ENCODE measurements at regions not wholly inside any gene's neighbourhood (a gene's known extent, or its start where the extent isn't known, plus 50 kb on each side); places are given as distances from the start of the nearest gene placed in this dataset.

- H3K36me3 ChIP-seq (ENCODE audit: control insufficient read depth, insufficient read depth, low read length), result no peaks in the 10 kb centered on the region
- no peak for DNase-seq (ENCODE audit: extremely low read depth, insufficient read length)
- no peak for TF ChIP-seq CTCF (IDR thresholded peaks at IDR 0.05; ENCODE audit: insufficient read depth, low read length, poor library complexity, severe bottlenecking)
Measured at GRCh38 chr21:19508442-19508841, 1104.9 kb upstream of the TMPRSS15 start.

GRCh38 chr21:19508844-19509243 lies 1105.3 kb upstream of the TMPRSS15 start:
- TF ChIP-seq CTCF (IDR thresholded peaks at IDR 0.05; ENCODE audit: insufficient read depth, low read length, poor library complexity, severe bottlenecking), result no peak
- Histone ChIP-seq H3K27me3 (replicated peaks; ENCODE audit: control insufficient read depth, insufficient read depth, low read length) (no peaks in the 10 kb centered on the region), H3K36me3 (ENCODE audit: control insufficient read depth, insufficient read depth, low read length) (no peaks in the 10 kb centered on the region), H3K4me3 (replicated peaks; ENCODE audit: low read depth, low read length) (no peak overlapping the region)
- no peak for DNase-seq (ENCODE audit: extremely low read depth, insufficient read length)

More at GRCh38 chr21:19508442-19508841, 1104.9 kb upstream of the TMPRSS15 start:
- Histone ChIP-seq H3K4me3 (replicated peaks; ENCODE audit: low read depth, low read length) (no peak overlapping the region), H3K27me3 (replicated peaks; ENCODE audit: control insufficient read depth, insufficient read depth, low read length) (no peaks in the 10 kb centered on the region)

GRCh38 chr21:19510057-19510456 lies 1106.5 kb upstream of the TMPRSS15 start:
- no peaks in the 10 kb centered on the region for H3K36me3 ChIP-seq (ENCODE audit: control insufficient read depth, insufficient read depth, low read length)
- no peak overlapping the region for H3K4me3 ChIP-seq (replicated peaks; ENCODE audit: low read depth, low read length)
- no peak for TF ChIP-seq CTCF (IDR thresholded peaks at IDR 0.05; ENCODE audit: insufficient read depth, low read length, poor library complexity, severe bottlenecking)
- no peaks in the 10 kb centered on the region for H3K27me3 ChIP-seq (replicated peaks; ENCODE audit: control insufficient read depth, insufficient read depth, low read length)
- no peak for DNase-seq (ENCODE audit: extremely low read depth, insufficient read length)

GRCh38 chr21:19510653-19511052 lies 1107.1 kb upstream of the TMPRSS15 start:
- no peak for DNase-seq (ENCODE audit: extremely low read depth, insufficient read length)
- TF ChIP-seq CTCF (IDR thresholded peaks at IDR 0.05; ENCODE audit: insufficient read depth, low read length, poor library complexity, severe bottlenecking), result no peak

GRCh38 chr21:19522381-19522780 lies 1118.8 kb upstream of the TMPRSS15 start:
- Histone ChIP-seq H3K27me3 (replicated peaks; ENCODE audit: control insufficient read depth, insufficient read depth, low read length) (no peaks in the 10 kb centered on the region), H3K36me3 (ENCODE audit: control insufficient read depth, insufficient read depth, low read length) (no peaks in the 10 kb centered on the region), H3K4me3 (replicated peaks; ENCODE audit: low read depth, low read length) (no peak overlapping the region)
- TF ChIP-seq CTCF (IDR thresholded peaks at IDR 0.05; ENCODE audit: insufficient read depth, low read length, poor library complexity, severe bottlenecking), result no peak
- no peak for DNase-seq (ENCODE audit: extremely low read depth, insufficient read length)

More at GRCh38 chr21:19510653-19511052, 1107.1 kb upstream of the TMPRSS15 start:
- Histone ChIP-seq H3K27me3 (replicated peaks; ENCODE audit: control insufficient read depth, insufficient read depth, low read length) (no peaks in the 10 kb centered on the region), H3K4me3 (replicated peaks; ENCODE audit: low read depth, low read length) (no peak overlapping the region), H3K36me3 (ENCODE audit: control insufficient read depth, insufficient read depth, low read length) (no peaks in the 10 kb centered on the region)

GRCh38 chr21:19523061-19523460 lies 1119.5 kb upstream of the TMPRSS15 start:
- TF ChIP-seq CTCF (IDR thresholded peaks at IDR 0.05; ENCODE audit: insufficient read depth, low read length, poor library complexity, severe bottlenecking), result no peak
- Histone ChIP-seq H3K4me3 (replicated peaks; ENCODE audit: low read depth, low read length) (no peak overlapping the region), H3K36me3 (ENCODE audit: control insufficient read depth, insufficient read depth, low read length) (no peaks in the 10 kb centered on the region), H3K27me3 (replicated peaks; ENCODE audit: control insufficient read depth, insufficient read depth, low read length) (no peaks in the 10 kb centered on the region)
- no peak for DNase-seq (ENCODE audit: extremely low read depth, insufficient read length)

Data from GM06990 (cell line).